ENCODE measurements at regions not wholly inside any gene's neighbourhood (a gene's known extent, or its start where the extent isn't known, plus 50 kb on each side); places are given as distances from the start of the nearest gene placed in this dataset.

GRCh38 chr5:14967166-14967565 lies 95.6 kb upstream of the ANKH start:
- TF ChIP-seq CTCF (IDR thresholded peaks at IDR 0.05; ENCODE audit: borderline replicate concordance): no peak
- Histone ChIP-seq H3K27ac (replicated peaks) (no peak overlapping the region), H3K4me3 (no peak overlapping the region), H3K9me3 (replicated peaks) (no peaks in the 10 kb centered on the region), H3K4me1 (no peaks in the 10 kb centered on the region), H3K27me3 (ENCODE audit: low read depth) (no peaks in the 10 kb centered on the region), H3K36me3 (no peaks in the 10 kb centered on the region)
- intact Hi-C loops (cut with micrococcal nuclease): no loop called here
- no peak for DNase-seq

- no peaks in the 10 kb centered on the region for H3K27me3 ChIP-seq (ENCODE audit: low read depth)
- intact Hi-C loops (cut with micrococcal nuclease): no loop called here
Measured at GRCh38 chr5:14965815-14966214, 94.2 kb upstream of the ANKH start.

GRCh38 chr5:14962604-14963003 lies 91.0 kb upstream of the ANKH start:
- H3K4me3 ChIP-seq: no peak overlapping the region
- no peak for TF ChIP-seq CTCF (IDR thresholded peaks at IDR 0.05; ENCODE audit: borderline replicate concordance)
- no peaks in the 10 kb centered on the region for H3K36me3 ChIP-seq
- no peaks in the 10 kb centered on the region for H3K4me1 ChIP-seq
- no peaks in the 10 kb centered on the region for H3K9me3 ChIP-seq (replicated peaks)
- no peaks in the 10 kb centered on the region for H3K27me3 ChIP-seq (ENCODE audit: low read depth)
- intact Hi-C loops (cut with micrococcal nuclease): no loop called here
- DNase-seq: no peak
- H3K27ac ChIP-seq (replicated peaks): no peak overlapping the region

More at GRCh38 chr5:14965815-14966214, 94.2 kb upstream of the ANKH start:
- Histone ChIP-seq H3K4me3 (no peak overlapping the region), H3K4me1 (no peaks in the 10 kb centered on the region), H3K9me3 (replicated peaks) (no peaks in the 10 kb centered on the region), H3K27ac (replicated peaks) (no peak overlapping the region), H3K36me3 (no peaks in the 10 kb centered on the region)
- TF ChIP-seq CTCF (IDR thresholded peaks at IDR 0.05; ENCODE audit: borderline replicate concordance): no peak
- DNase-seq: no peak

GRCh38 chr5:14960120-14960462 lies 88.5 kb upstream of the ANKH start:
- Histone ChIP-seq H3K9me3 (replicated peaks) (no peaks in the 10 kb centered on the region), H3K27me3 (ENCODE audit: low read depth) (no peaks in the 10 kb centered on the region), H3K4me1 (no peaks in the 10 kb centered on the region), H3K27ac (replicated peaks) (no peak overlapping the region), H3K36me3 (no peaks in the 10 kb centered on the region), H3K4me3 (no peak overlapping the region)
- TF ChIP-seq CTCF (IDR thresholded peaks at IDR 0.05; ENCODE audit: borderline replicate concordance): no peak
- intact Hi-C loops (cut with micrococcal nuclease): no loop called here
- DNase-seq: no peak

- no peak for DNase-seq
- H3K27me3 ChIP-seq (ENCODE audit: low read depth): no peaks in the 10 kb centered on the region
- H3K4me1 ChIP-seq: no peaks in the 10 kb centered on the region
- no peak overlapping the region for H3K27ac ChIP-seq (replicated peaks)
- no peak overlapping the region for H3K4me3 ChIP-seq
- no peaks in the 10 kb centered on the region for H3K36me3 ChIP-seq
- intact Hi-C loops (cut with micrococcal nuclease): no loop called here
- no peaks in the 10 kb centered on the region for H3K9me3 ChIP-seq (replicated peaks)
- TF ChIP-seq CTCF (IDR thresholded peaks at IDR 0.05; ENCODE audit: borderline replicate concordance): no peak
Measured at GRCh38 chr5:14959399-14960119, 88.0 kb upstream of the ANKH start.
